Neural cell (in vitro differentiated cells): ENCODE measurements at regions not wholly inside any gene's neighbourhood (a gene's known extent, or its start where the extent isn't known, plus 50 kb on each side); places are given as distances from the start of the nearest gene placed in this dataset.

Source experiments
- H2AFZ ChIP-seq: fragments of 200-600, 300-800 bp; sonication (generic), shearing (Covaris generic); 2 replicates; pipeline ENCODE4 v1.6.0; 2014; ENCODE audit warnings: low read depth, mild to moderate bottlenecking, antibody characterized with exemption, low read length, moderate library complexity
- H3F3A ChIP-seq: fragments of 200-600 bp; shearing (Covaris generic); 2 replicates; pipeline ENCODE4 v1.6.1; 2016; ENCODE audit warnings: mild to moderate bottlenecking, moderate library complexity, mixed read lengths, antibody characterized with exemption, low read length; ENCODE audit not compliant: insufficient read depth, poor library complexity, severe bottlenecking
- H3K27ac ChIP-seq: fragments of 200-600, 300-800 bp; sonication (generic), shearing (Covaris generic); 2 replicates; pipeline ENCODE4 v1.5.1; 2014; ENCODE audit warnings: mild to moderate bottlenecking, low read length, moderate library complexity
- H3K27me3 ChIP-seq: fragments of 300-800, 200-600 bp; sonication (generic), shearing (Covaris generic); 2 replicates; pipeline ENCODE4 v1.6.0; 2014; ENCODE audit warnings: mild to moderate bottlenecking, low read depth, low read length, moderate library complexity; ENCODE audit not compliant: insufficient read depth
- H3K36me3 ChIP-seq: fragments of 300-800, 200-600 bp; sonication (generic), shearing (Covaris generic); 2 replicates; pipeline ENCODE4 v1.5.1; 2014; ENCODE audit warnings: mild to moderate bottlenecking, antibody characterized with exemption, low read length, moderate library complexity; ENCODE audit not compliant: insufficient read depth
- H3K4me2 ChIP-seq: fragments of 300-800, 200-600 bp; sonication (generic), shearing (Covaris generic); 2 replicates; pipeline ENCODE4 v1.6.0; 2014; ENCODE audit warnings: mild to moderate bottlenecking, low read length
- H3K4me3 ChIP-seq: fragments of 300-800, 200-600 bp; sonication (generic), shearing (Covaris generic); 2 replicates; pipeline ENCODE4 v1.5.1; 2014; ENCODE audit warnings: mild to moderate bottlenecking, low read length, moderate library complexity
- H3K79me2 ChIP-seq: fragments of 200-600 bp; shearing (Covaris generic); replicated peaks from 2 replicates; pipeline ENCODE4 v1.6.0; 2014; ENCODE audit warnings: mild to moderate bottlenecking, low read length, moderate library complexity; ENCODE audit not compliant: insufficient read depth
- H3K9ac ChIP-seq: fragments of 300-800, 200-600 bp; sonication (generic), shearing (Covaris generic); 2 replicates; pipeline ENCODE4 v1.6.1; 2016; ENCODE audit warnings: mild to moderate bottlenecking, low read length, mixed read lengths
- H3K9me2 ChIP-seq: fragments of 200-600 bp; shearing (Covaris generic); 2 replicates; pipeline ENCODE4 v1.6.1; 2016; ENCODE audit warnings: mild to moderate bottlenecking, low read length, mixed read lengths; ENCODE audit not compliant: insufficient read depth
- H3K9me3 ChIP-seq: fragments of 200-600, 300-800 bp; sonication (generic), shearing (Covaris generic); 2 replicates; pipeline ENCODE4 v1.6.1; 2016; ENCODE audit warnings: mild to moderate bottlenecking, mixed run types, low read length, moderate library complexity, mixed read lengths
- H4K20me1 ChIP-seq: fragments of 200-600 bp; shearing (Covaris generic); 2 replicates; pipeline ENCODE4 v1.6.1; 2016; ENCODE audit warnings: mild to moderate bottlenecking, mixed run types; ENCODE audit not compliant: insufficient read depth
- CTCF ChIP-seq: fragments of 450-650 bp; IDR thresholded peaks from 2 replicates; pipeline ENCODE4 v1.5.1; 2014; ENCODE audit warnings: antibody characterized with exemption, mild to moderate bottlenecking, moderate library complexity; ENCODE audit not compliant: poor library complexity, severe bottlenecking
- EP300 ChIP-seq: fragments of 450-650 bp; conservative IDR thresholded peaks from 2 replicates; pipeline ENCODE4 v1.6.1; 2014; ENCODE audit warnings: antibody characterized with exemption, mild to moderate bottlenecking, moderate library complexity; ENCODE audit not compliant: poor library complexity, severe bottlenecking
- EZH2 ChIP-seq: fragments of 200-600, 300-800 bp; shearing (Covaris generic), sonication (generic); IDR thresholded peaks from 2 replicates; pipeline ENCODE4 v1.6.1; 2014; ENCODE audit warnings: antibody characterized with exemption, low read length, borderline replicate concordance, mild to moderate bottlenecking; ENCODE audit not compliant: insufficient read depth, poor library complexity, severe bottlenecking
- MXI1 ChIP-seq: fragments of 450-650 bp; conservative IDR thresholded peaks from 2 replicates; pipeline ENCODE4 v1.6.1; 2014; ENCODE audit warnings: antibody characterized with exemption, mild to moderate bottlenecking; ENCODE audit not compliant: poor library complexity, severe bottlenecking
- POLR2AphosphoS5 ChIP-seq: IDR thresholded peaks from 2 replicates; pipeline ENCODE4 v1.6.1; 2012
- RAD21 ChIP-seq: fragments of 450-650 bp; conservative IDR thresholded peaks from 2 replicates; pipeline ENCODE4 v1.6.1; 2014; ENCODE audit warnings: antibody characterized with exemption, mild to moderate bottlenecking, moderate library complexity
- REST ChIP-seq: IDR thresholded peaks from 2 replicates; pipeline ENCODE4 v1.6.1; 2012; ENCODE audit warnings: borderline replicate concordance
- SMC3 ChIP-seq: fragments of 450-650 bp; conservative IDR thresholded peaks from 2 replicates; pipeline ENCODE4 v1.6.1; 2014; ENCODE audit warnings: antibody characterized with exemption, mild to moderate bottlenecking, moderate library complexity; ENCODE audit not compliant: poor library complexity
- TAF1 ChIP-seq: IDR thresholded peaks from 2 replicates; pipeline ENCODE4 v1.6.1; 2012; ENCODE audit warnings: low read depth

- no peak overlapping the region for H2AFZ ChIP-seq
- H3K4me3 ChIP-seq, result no peak overlapping the region
- H3K79me2 ChIP-seq, result no peaks in the 10 kb centered on the region
- H3K9me3 ChIP-seq, result no peaks in the 10 kb centered on the region
- no peaks in the 10 kb centered on the region for H3K9me2 ChIP-seq
- H3K4me2 ChIP-seq, result no peak overlapping the region
- no peaks in the 10 kb centered on the region for H4K20me1 ChIP-seq
- no peak overlapping the region for H3K27ac ChIP-seq
- no peaks in the 10 kb centered on the region for H3K36me3 ChIP-seq
- no peak for TF ChIP-seq SMC3
- H3F3A ChIP-seq, result no peaks in the 10 kb centered on the region
- no peaks in the 10 kb centered on the region for H3K27me3 ChIP-seq
- no peak overlapping the region for H3K9ac ChIP-seq
Observed at GRCh38 chr4:85154591-85154990, 188.1 kb upstream of the WDFY3 start.

GRCh38 chr4:85165808-85166207 is 199.3 kb upstream of the WDFY3 start:
- H2AFZ ChIP-seq, result no peak overlapping the region
- no peaks in the 10 kb centered on the region for H3K36me3 ChIP-seq
- H3K4me2 ChIP-seq, result no peak overlapping the region
- TF ChIP-seq POLR2AphosphoS5, result no peak
- no peak for TF ChIP-seq MXI1
- no peak for TF ChIP-seq REST
- no peak for TF ChIP-seq TAF1
- no peak for TF ChIP-seq SMC3
- no peak for TF ChIP-seq EP300
- no peak for TF ChIP-seq CTCF
- TF ChIP-seq RAD21, result no peak
- no peak for TF ChIP-seq EZH2
- no peaks in the 10 kb centered on the region for H3K79me2 ChIP-seq
- H3F3A ChIP-seq, result no peaks in the 10 kb centered on the region
- H3K4me3 ChIP-seq, result no peak overlapping the region
- no peaks in the 10 kb centered on the region for H3K27me3 ChIP-seq
- no peaks in the 10 kb centered on the region for H3K9me2 ChIP-seq
- no peaks in the 10 kb centered on the region for H3K9me3 ChIP-seq
- H4K20me1 ChIP-seq, result no peaks in the 10 kb centered on the region
- H3K27ac ChIP-seq, result no peak overlapping the region
- no peak overlapping the region for H3K9ac ChIP-seq

GRCh38 chr4:85166318-85166717 is 199.8 kb upstream of the WDFY3 start:
- Histone ChIP-seq H3K9me3 (no peaks in the 10 kb centered on the region), H3K9me2 (no peaks in the 10 kb centered on the region), H3K27me3 (no peaks in the 10 kb centered on the region), H3K9ac (no peak overlapping the region), H3K27ac (no peak overlapping the region), H4K20me1 (no peaks in the 10 kb centered on the region), H3K4me3 (no peak overlapping the region), H3F3A (no peaks in the 10 kb centered on the region), H2AFZ (no peak overlapping the region), H3K36me3 (no peaks in the 10 kb centered on the region), H3K79me2 (no peaks in the 10 kb centered on the region), H3K4me2 (no peak overlapping the region)
- no peak for TF ChIP-seq TAF1
- no peak for TF ChIP-seq EZH2
- TF ChIP-seq SMC3, result no peak
- TF ChIP-seq MXI1, result no peak
- no peak for TF ChIP-seq RAD21
- no peak for TF ChIP-seq CTCF
- TF ChIP-seq EP300, result no peak
- TF ChIP-seq POLR2AphosphoS5, result no peak
- no peak for TF ChIP-seq REST
